GM19238 (cell line): ENCODE measurements at regions not wholly inside any gene's neighbourhood (a gene's known extent, or its start where the extent isn't known, plus 50 kb on each side); places are given as distances from the start of the nearest gene placed in this dataset.
"Not testable (repeated sequence)": the region's sequence is repeated elsewhere in the genome, so short reads cannot be mapped to it uniquely, and the experiment has no call there.

Source experiments
- DNase-seq: peaks from one replicate; pipeline ENCODE4 v3.0.0; 2011; ENCODE audit warnings: low spot score; ENCODE audit not compliant: insufficient read length

- peak; percentile 19 for DNase-seq
These were observed 133.3 kb downstream of the TBC1D2B start for GRCh38 chr15:77944002-77944867.

GRCh38 chr15:77942611-77943211 is 134.8 kb downstream of the TBC1D2B start:
- DNase-seq: no peak

- not testable (repeated sequence) for DNase-seq
These were observed 136.3 kb downstream of the TBC1D2B start for GRCh38 chr15:77941090-77941827.

GRCh38 chr15:77940381-77940947 is 137.0 kb downstream of the TBC1D2B start:
- DNase-seq: no peak

GRCh38 chr15:77939851-77940250 is 137.7 kb downstream of the TBC1D2B start:
- DNase-seq: no peak

- not testable (repeated sequence) for DNase-seq
These were observed 138.5 kb downstream of the TBC1D2B start for GRCh38 chr15:77939026-77939425.

GRCh38 chr15:77938546-77938945 is 139.0 kb downstream of the TBC1D2B start:
- not testable (repeated sequence) for DNase-seq

- DNase-seq: not testable (repeated sequence)
These were observed 140.9 kb downstream of the TBC1D2B start for GRCh38 chr15:77936567-77936966.

- not testable (repeated sequence) for DNase-seq
These were observed 143.0 kb downstream of the TBC1D2B start for GRCh38 chr15:77934516-77934915.

- DNase-seq: not testable (repeated sequence)
These were observed 146.6 kb downstream of the TBC1D2B start for GRCh38 chr15:77930907-77931306.

GRCh38 chr15:77930490-77930889 is 147.0 kb downstream of the TBC1D2B start:
- DNase-seq: not testable (repeated sequence)

GRCh38 chr15:77926789-77927188 is 150.7 kb downstream of the TBC1D2B start:
- DNase-seq: not testable (repeated sequence)

GRCh38 chr15:77926296-77926695 is 151.2 kb downstream of the TBC1D2B start:
- not testable (repeated sequence) for DNase-seq

- DNase-seq: not testable (repeated sequence)
These were observed 152.4 kb downstream of the TBC1D2B start for GRCh38 chr15:77925101-77925500.

- DNase-seq: no peak
These were observed 155.8 kb downstream of the TBC1D2B start for GRCh38 chr15:77921664-77922063.

- DNase-seq: not testable (repeated sequence)
These were observed 160.4 kb downstream of the TBC1D2B start for GRCh38 chr15:77916966-77917635.

GRCh38 chr15:77915961-77916330 is 161.6 kb downstream of the TBC1D2B start:
- DNase-seq: not testable (repeated sequence)

- DNase-seq: no peak
These were observed 162.1 kb downstream of the TBC1D2B start for GRCh38 chr15:77915261-77915960.

GRCh38 chr15:77914531-77914930 is 163.0 kb downstream of the TBC1D2B start:
- DNase-seq: not testable (repeated sequence)
